Osteoblast (primary cell): ENCODE measurements at regions not wholly inside any gene's neighbourhood (a gene's known extent, or its start where the extent isn't known, plus 50 kb on each side); places are given as distances from the start of the nearest gene placed in this dataset.

Experiments used
- DNase-seq: peaks from one replicate; pipeline ENCODE4 v3.0.0; 2011; ENCODE audit warnings: low spot score, mixed read lengths; ENCODE audit not compliant: insufficient read length; ENCODE audit errors: missing footprints
- H2AFZ ChIP-seq: 2 replicates; pipeline ENCODE4 v1.6.0; 2011; ENCODE audit warnings: mild to moderate bottlenecking, low read length
- H3K27ac ChIP-seq: 2 replicates; pipeline ENCODE4 v1.5.1; 2011; ENCODE audit warnings: mild to moderate bottlenecking, low read depth, low read length, moderate library complexity
- H3K27me3 ChIP-seq: 2 replicates; pipeline ENCODE4 v1.6.0; 2012; ENCODE audit warnings: mild to moderate bottlenecking, control low read depth, inconsistent platforms, low read length, moderate library complexity; ENCODE audit not compliant: insufficient read depth
- H3K36me3 ChIP-seq: 2 replicates; pipeline ENCODE4 v1.5.1; 2011; ENCODE audit warnings: mild to moderate bottlenecking, low read length, control low read depth, moderate library complexity; ENCODE audit not compliant: insufficient read depth
- H3K4me1 ChIP-seq: 2 replicates; pipeline ENCODE4 v1.5.1; 2011; ENCODE audit warnings: mild to moderate bottlenecking, low read length, control low read depth, moderate library complexity; ENCODE audit not compliant: insufficient read depth
- H3K4me2 ChIP-seq: 2 replicates; pipeline ENCODE4 v1.6.0; 2011; ENCODE audit warnings: mild to moderate bottlenecking, low read length; ENCODE audit not compliant: insufficient read depth
- H3K4me3 ChIP-seq: fragments of 200-600 bp; sonication (generic); 3 replicates; pipeline ENCODE4 v1.5.1; 2012; ENCODE audit warnings: mild to moderate bottlenecking, low read length, inconsistent platforms; ENCODE audit not compliant: insufficient read depth
- H3K79me2 ChIP-seq: 2 replicates; pipeline ENCODE4 v1.6.0; 2012; ENCODE audit warnings: mild to moderate bottlenecking, low read length, control low read depth, inconsistent platforms; ENCODE audit not compliant: insufficient read depth
- H3K9me3 ChIP-seq: 2 replicates; pipeline ENCODE4 v1.5.1; 2011; ENCODE audit warnings: low read depth, low read length, control low read depth
- H4K20me1 ChIP-seq: 2 replicates; pipeline ENCODE4 v1.6.0; 2012; ENCODE audit warnings: mild to moderate bottlenecking, low read length, control low read depth; ENCODE audit not compliant: insufficient read depth
- CTCF ChIP-seq: IDR thresholded peaks from 2 replicates; pipeline ENCODE4 v1.5.1; 2011; ENCODE audit warnings: mild to moderate bottlenecking, low read depth, low read length, moderate library complexity; ENCODE audit errors: extremely low read depth

GRCh38 chr10:128660726-128661125, 534.5 kb upstream of the MKI67 start:
- TF ChIP-seq CTCF: no peak
- H2AFZ ChIP-seq: no peak overlapping the region
- H3K36me3 ChIP-seq: no peaks in the 10 kb centered on the region
- no peaks in the 10 kb centered on the region for H3K79me2 ChIP-seq
- no peaks in the 10 kb centered on the region for H3K27me3 ChIP-seq
- DNase-seq: no peak
- no peaks in the 10 kb centered on the region for H3K4me1 ChIP-seq
- H3K4me3 ChIP-seq: no peak overlapping the region
- peaks cover 4% of the 10 kb centered on the region for H3K9me3 ChIP-seq
- no peak overlapping the region for H3K27ac ChIP-seq
- H3K4me2 ChIP-seq: no peak overlapping the region
- H4K20me1 ChIP-seq: no peaks in the 10 kb centered on the region

- no peaks in the 10 kb centered on the region for H3K79me2 ChIP-seq
- H3K27ac ChIP-seq: no peak overlapping the region
- no peaks in the 10 kb centered on the region for H3K4me1 ChIP-seq
- no peak overlapping the region for H2AFZ ChIP-seq
- TF ChIP-seq CTCF: no peak
- no peak overlapping the region for H3K4me2 ChIP-seq
- no peak overlapping the region for H3K4me3 ChIP-seq
- no peaks in the 10 kb centered on the region for H3K27me3 ChIP-seq
- H4K20me1 ChIP-seq: no peaks in the 10 kb centered on the region
- peaks cover 4% of the 10 kb centered on the region for H3K9me3 ChIP-seq
- DNase-seq: no peak
- H3K36me3 ChIP-seq: no peaks in the 10 kb centered on the region
Observed at GRCh38 chr10:128661404-128662197, 535.4 kb upstream of the MKI67 start.

- H3K9me3 ChIP-seq: peaks cover 2% of the 10 kb centered on the region
- TF ChIP-seq CTCF: no peak
- no peak overlapping the region for H3K27ac ChIP-seq
- H3K79me2 ChIP-seq: no peaks in the 10 kb centered on the region
- H2AFZ ChIP-seq: no peak overlapping the region
- no peaks in the 10 kb centered on the region for H3K36me3 ChIP-seq
- H3K4me1 ChIP-seq: no peaks in the 10 kb centered on the region
- H3K27me3 ChIP-seq: no peaks in the 10 kb centered on the region
- no peak overlapping the region for H3K4me3 ChIP-seq
- no peaks in the 10 kb centered on the region for H4K20me1 ChIP-seq
- DNase-seq: no peak
- no peak overlapping the region for H3K4me2 ChIP-seq
Observed at GRCh38 chr10:128662520-128662919, 536.3 kb upstream of the MKI67 start.

- Histone ChIP-seq H2AFZ (no peak overlapping the region), H3K36me3 (no peaks in the 10 kb centered on the region), H4K20me1 (no peaks in the 10 kb centered on the region), H3K4me2 (no peak overlapping the region), H3K27me3 (no peaks in the 10 kb centered on the region), H3K79me2 (no peaks in the 10 kb centered on the region), H3K9me3 (peaks cover 2% of the 10 kb centered on the region), H3K4me1 (no peaks in the 10 kb centered on the region), H3K27ac (no peak overlapping the region), H3K4me3 (no peak overlapping the region)
- TF ChIP-seq CTCF: no peak
- no peak for DNase-seq
Observed at GRCh38 chr10:128664729-128665128, 538.5 kb upstream of the MKI67 start.
